ENCODE measurements at regions not wholly inside any gene's neighbourhood (a gene's known extent, or its start where the extent isn't known, plus 50 kb on each side); places are given as distances from the start of the nearest gene placed in this dataset.
"Not testable (repeated sequence)": the region's sequence is repeated elsewhere in the genome, so short reads cannot be mapped to it uniquely, and the experiment has no call there.

- Histone ChIP-seq H3K27ac (no peak overlapping the region), H3K4me3 (no peak overlapping the region), H3K9ac (ENCODE audit: insufficient read length) (no peak overlapping the region), H3K9me3 (ENCODE audit: low read depth, low read length) (no peaks in the 10 kb centered on the region), H3K36me3 (ENCODE audit: insufficient read depth, low read length) (no peaks in the 10 kb centered on the region)
- no peak for DNase-seq (ENCODE audit: low read depth, low spot score)
- no peak for TF ChIP-seq EZH2 (IDR thresholded peaks at IDR 0.05)
- TF ChIP-seq POLR2AphosphoS5 (IDR thresholded peaks at IDR 0.05; ENCODE audit: borderline replicate concordance, low read depth, low read length): no peak
- no peak for TF ChIP-seq FOXP2 (optimal IDR thresholded peaks at IDR 0.05; ENCODE audit: control extremely low read depth, extremely low read length, insufficient read depth)
Measured at GRCh38 chr12:7591531-7591930, 74.2 kb downstream of the APOBEC1 start.

DNA sequence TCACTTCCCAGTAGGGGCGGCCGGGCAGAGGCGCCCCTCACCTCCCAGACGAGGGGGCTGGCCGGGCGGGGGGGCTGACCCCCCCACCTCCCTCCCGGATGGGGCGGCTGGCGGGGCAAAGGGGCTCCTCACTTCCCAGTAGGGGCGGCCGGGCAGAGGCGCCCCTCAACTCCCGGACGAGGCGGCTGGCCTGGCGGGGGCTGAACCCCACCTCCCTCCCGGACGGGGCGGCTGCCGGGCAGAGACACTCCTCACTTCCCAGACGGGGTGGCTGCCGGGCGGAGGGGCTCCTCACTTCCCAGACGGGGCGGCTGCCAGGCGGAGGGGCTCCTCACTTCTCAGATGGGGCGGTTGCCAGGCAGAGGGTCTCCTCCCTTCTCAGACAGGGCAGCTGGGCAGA, 75.6 kb downstream of the APOBEC1 start:
- not testable (repeated sequence) for H3K9me3 ChIP-seq (ENCODE audit: low read depth, low read length); H3K27ac ChIP-seq; H3K36me3 ChIP-seq (ENCODE audit: insufficient read depth, low read length); DNase-seq (ENCODE audit: low read depth, low spot score); H3K4me3 ChIP-seq; H3K9ac ChIP-seq (ENCODE audit: insufficient read length)

DNA sequence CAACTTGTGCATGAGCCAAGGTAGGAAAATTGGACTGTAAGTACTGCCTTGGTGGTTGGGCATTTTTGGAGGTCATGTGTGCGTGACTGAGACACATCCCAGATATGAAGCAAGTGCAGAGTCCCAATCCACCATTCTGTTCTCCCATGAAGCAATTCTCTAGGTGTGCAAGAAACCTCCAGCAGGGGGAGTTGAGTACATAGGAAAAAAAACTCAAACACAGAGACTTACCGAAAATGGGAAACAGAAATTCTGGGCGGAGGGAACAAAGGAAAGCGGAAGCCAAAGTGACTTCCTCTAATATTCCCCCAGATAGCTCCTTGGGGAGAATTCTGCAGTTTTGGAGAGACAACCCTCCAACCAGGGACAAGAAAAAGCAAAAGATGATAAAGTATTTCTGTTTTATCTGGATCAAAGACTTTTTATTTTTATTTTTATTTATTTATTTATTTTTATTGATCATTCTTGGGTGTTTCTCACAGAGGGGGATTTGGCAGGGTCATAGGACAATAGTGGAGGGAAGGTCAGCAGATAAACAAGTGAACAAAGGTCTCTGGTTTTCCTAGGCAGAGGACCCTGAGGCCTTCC, 76.9 kb downstream of the APOBEC1 start:
- peak; percentile 45 for DNase-seq (ENCODE audit: low read depth, low spot score)
- H3K9ac ChIP-seq (ENCODE audit: insufficient read length); H3K9me3 ChIP-seq (ENCODE audit: low read depth, low read length); H3K4me3 ChIP-seq; H3K27ac ChIP-seq; H3K36me3 ChIP-seq (ENCODE audit: insufficient read depth, low read length): not testable (repeated sequence)

GRCh38 chr12:7584137-7584536, 80.6 kb upstream of the CD163 start:
- not testable (repeated sequence) for H3K9me3 ChIP-seq (ENCODE audit: low read depth, low read length); H3K9ac ChIP-seq (ENCODE audit: insufficient read length); H3K27ac ChIP-seq; H3K4me3 ChIP-seq; DNase-seq (ENCODE audit: low read depth, low spot score); H3K36me3 ChIP-seq (ENCODE audit: insufficient read depth, low read length)

DNA sequence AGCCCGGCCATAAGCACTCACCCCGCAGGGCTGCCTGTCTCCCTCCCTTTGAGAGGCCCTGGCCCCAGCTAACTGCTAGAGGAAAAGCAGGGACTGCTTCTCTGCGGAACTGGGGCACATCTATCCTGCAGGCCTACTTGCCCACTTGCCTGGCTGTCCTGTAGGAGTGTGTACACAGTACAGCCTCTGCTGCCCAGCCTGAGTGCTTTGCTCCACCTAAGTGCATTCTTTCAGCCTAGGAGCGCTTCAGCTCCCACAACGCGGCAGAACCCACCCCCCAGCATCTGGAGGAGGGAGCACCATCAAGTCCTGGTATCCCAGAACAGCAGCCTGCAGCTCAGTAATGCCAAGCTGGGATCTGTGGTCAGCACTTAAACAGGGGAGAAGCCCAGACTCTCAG, 79.9 kb upstream of the CD163 start:
- H3K27ac ChIP-seq: no peak overlapping the region
- TF ChIP-seq POLR2AphosphoS5 (IDR thresholded peaks at IDR 0.05; ENCODE audit: borderline replicate concordance, low read depth, low read length): no peak
- no peak for TF ChIP-seq EZH2 (IDR thresholded peaks at IDR 0.05)
- TF ChIP-seq FOXP2 (optimal IDR thresholded peaks at IDR 0.05; ENCODE audit: control extremely low read depth, extremely low read length, insufficient read depth): no peak
- no peaks in the 10 kb centered on the region for H3K36me3 ChIP-seq (ENCODE audit: insufficient read depth, low read length)

DNA sequence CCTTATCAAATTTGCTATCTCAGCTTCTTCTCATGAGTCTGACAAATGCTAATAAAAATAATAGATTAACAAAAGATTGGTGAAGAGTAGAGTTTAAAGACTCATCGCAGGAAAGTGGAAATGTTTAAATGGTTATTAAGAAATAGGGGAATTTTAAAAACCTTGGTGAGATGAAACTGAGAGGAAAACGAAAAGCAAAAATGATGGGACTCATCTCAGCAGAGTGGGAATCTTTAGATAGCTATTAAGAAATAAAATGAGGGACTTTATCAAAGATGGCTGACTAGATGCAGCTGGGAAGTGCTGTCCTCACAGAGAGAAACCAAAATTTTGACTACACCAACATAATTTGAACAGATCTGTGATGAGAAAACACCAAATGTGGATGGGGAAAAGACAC, 79.2 kb upstream of the CD163 start:
- H3K27ac ChIP-seq: no peak overlapping the region
- no peak for DNase-seq (ENCODE audit: low read depth, low spot score)
- H3K4me3 ChIP-seq: no peak overlapping the region
- TF ChIP-seq FOXP2 (optimal IDR thresholded peaks at IDR 0.05; ENCODE audit: control extremely low read depth, extremely low read length, insufficient read depth) (no peak), EZH2 (IDR thresholded peaks at IDR 0.05) (no peak), POLR2AphosphoS5 (IDR thresholded peaks at IDR 0.05; ENCODE audit: borderline replicate concordance, low read depth, low read length) (no peak)
- H3K9ac ChIP-seq (ENCODE audit: insufficient read length): no peak overlapping the region
- no peaks in the 10 kb centered on the region for H3K36me3 ChIP-seq (ENCODE audit: insufficient read depth, low read length)
- H3K9me3 ChIP-seq (ENCODE audit: low read depth, low read length): no peaks in the 10 kb centered on the region

More for the DNA sequence above, 79.9 kb upstream of the CD163 start:
- no peak for DNase-seq (ENCODE audit: low read depth, low spot score)
- no peak overlapping the region for H3K4me3 ChIP-seq
- H3K9ac ChIP-seq (ENCODE audit: insufficient read length): no peak overlapping the region
- no peaks in the 10 kb centered on the region for H3K9me3 ChIP-seq (ENCODE audit: low read depth, low read length)

DNA sequence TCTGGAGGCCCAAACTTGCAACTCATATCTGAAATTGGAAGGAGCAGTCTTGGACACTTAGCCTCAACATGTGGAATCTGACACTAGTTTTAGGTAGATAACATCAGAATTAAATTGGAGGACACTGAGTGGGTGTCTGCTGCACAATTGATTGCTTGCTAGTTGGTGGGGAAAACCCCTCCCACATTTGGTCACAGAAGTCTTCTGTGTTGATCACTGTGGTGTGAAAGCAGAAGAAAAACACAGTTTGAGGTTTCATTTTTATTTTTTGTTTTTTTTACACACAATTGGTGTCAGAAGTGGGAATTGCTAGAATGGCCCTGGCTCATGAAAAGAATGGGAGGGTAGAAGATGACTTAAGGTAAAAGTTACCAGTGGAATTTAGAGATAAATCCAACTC, 78.0 kb upstream of the CD163 start:
- no peak for TF ChIP-seq EZH2 (IDR thresholded peaks at IDR 0.05)
- no peak for TF ChIP-seq FOXP2 (optimal IDR thresholded peaks at IDR 0.05; ENCODE audit: control extremely low read depth, extremely low read length, insufficient read depth)
- no peak for TF ChIP-seq POLR2AphosphoS5 (IDR thresholded peaks at IDR 0.05; ENCODE audit: borderline replicate concordance, low read depth, low read length)
- no peaks in the 10 kb centered on the region for H3K9me3 ChIP-seq (ENCODE audit: low read depth, low read length)
- no peaks in the 10 kb centered on the region for H3K36me3 ChIP-seq (ENCODE audit: insufficient read depth, low read length)
- no peak for DNase-seq (ENCODE audit: low read depth, low spot score)
- H3K27ac ChIP-seq: no peak overlapping the region
- H3K9ac ChIP-seq (ENCODE audit: insufficient read length): no peak overlapping the region
- no peak overlapping the region for H3K4me3 ChIP-seq

- H3K27ac ChIP-seq: no peak overlapping the region
- no peak for DNase-seq (ENCODE audit: low read depth, low spot score)
- H3K4me3 ChIP-seq: no peak overlapping the region
- no peaks in the 10 kb centered on the region for H3K36me3 ChIP-seq (ENCODE audit: insufficient read depth, low read length)
- TF ChIP-seq FOXP2 (optimal IDR thresholded peaks at IDR 0.05; ENCODE audit: control extremely low read depth, extremely low read length, insufficient read depth) (no peak), POLR2AphosphoS5 (IDR thresholded peaks at IDR 0.05; ENCODE audit: borderline replicate concordance, low read depth, low read length) (no peak), EZH2 (IDR thresholded peaks at IDR 0.05) (no peak)
- H3K9ac ChIP-seq (ENCODE audit: insufficient read length): no peak overlapping the region
- H3K9me3 ChIP-seq (ENCODE audit: low read depth, low read length): no peaks in the 10 kb centered on the region
Measured at GRCh38 chr12:7581046-7581445, 77.5 kb upstream of the CD163 start.

- H3K9me3 ChIP-seq (ENCODE audit: low read depth, low read length): no peaks in the 10 kb centered on the region
- H3K27ac ChIP-seq: no peak overlapping the region
- no peak for DNase-seq (ENCODE audit: low read depth, low spot score)
- no peak overlapping the region for H3K4me3 ChIP-seq
- no peak for TF ChIP-seq EZH2 (IDR thresholded peaks at IDR 0.05)
- TF ChIP-seq POLR2AphosphoS5 (IDR thresholded peaks at IDR 0.05; ENCODE audit: borderline replicate concordance, low read depth, low read length): no peak
- no peak for TF ChIP-seq FOXP2 (optimal IDR thresholded peaks at IDR 0.05; ENCODE audit: control extremely low read depth, extremely low read length, insufficient read depth)
- no peaks in the 10 kb centered on the region for H3K36me3 ChIP-seq (ENCODE audit: insufficient read depth, low read length)
- H3K9ac ChIP-seq (ENCODE audit: insufficient read length): no peak overlapping the region
Measured at GRCh38 chr12:7571257-7571656, 67.7 kb upstream of the CD163 start.
